ENCODE measurements at regions not wholly inside any gene's neighbourhood (a gene's known extent, or its start where the extent isn't known, plus 50 kb on each side); places are given as distances from the start of the nearest gene placed in this dataset.

DNA sequence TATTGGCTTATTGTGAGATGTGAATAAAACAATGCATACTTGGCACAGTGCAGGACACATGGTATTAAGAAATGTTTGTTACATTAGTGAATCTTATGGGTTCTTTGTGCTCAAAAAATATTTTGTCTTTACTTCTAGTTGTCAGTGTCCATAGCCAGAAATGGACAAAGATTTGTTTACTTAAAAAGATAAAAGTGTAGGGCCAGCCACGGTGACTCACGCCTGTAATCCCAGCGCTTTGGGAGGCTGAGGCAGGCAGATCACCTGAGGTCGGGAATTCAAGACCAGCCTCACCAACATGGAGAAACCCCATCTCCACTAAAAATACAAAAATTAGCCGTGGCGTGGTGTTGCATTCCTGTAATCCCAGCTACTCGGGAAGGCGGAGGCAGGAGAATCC, 654.6 kb upstream of the NEGR1 start:
- 88 to 95% (median 88%) methylated on average over 8 of the region's 8 CpGs for WGBS, 3 donors
- Histone ChIP-seq H3K27me3 (no peaks in the 10 kb centered on the region), H3K4me1 (ENCODE audit: insufficient read depth) (no peaks in the 10 kb centered on the region), H3K9me3 (no peaks in the 10 kb centered on the region), H3K27ac (no peak overlapping the region), H3K4me3 (no peak overlapping the region), H3K36me3 (no peaks in the 10 kb centered on the region)
- intact Hi-C loops (cut with DNase I), result no loop called here
- TF ChIP-seq EP300 (IDR thresholded peaks at IDR 0.05) (no peak), POLR2A (IDR thresholded peaks at IDR 0.05) (no peak)
- TF ChIP-seq, protein P1, sequence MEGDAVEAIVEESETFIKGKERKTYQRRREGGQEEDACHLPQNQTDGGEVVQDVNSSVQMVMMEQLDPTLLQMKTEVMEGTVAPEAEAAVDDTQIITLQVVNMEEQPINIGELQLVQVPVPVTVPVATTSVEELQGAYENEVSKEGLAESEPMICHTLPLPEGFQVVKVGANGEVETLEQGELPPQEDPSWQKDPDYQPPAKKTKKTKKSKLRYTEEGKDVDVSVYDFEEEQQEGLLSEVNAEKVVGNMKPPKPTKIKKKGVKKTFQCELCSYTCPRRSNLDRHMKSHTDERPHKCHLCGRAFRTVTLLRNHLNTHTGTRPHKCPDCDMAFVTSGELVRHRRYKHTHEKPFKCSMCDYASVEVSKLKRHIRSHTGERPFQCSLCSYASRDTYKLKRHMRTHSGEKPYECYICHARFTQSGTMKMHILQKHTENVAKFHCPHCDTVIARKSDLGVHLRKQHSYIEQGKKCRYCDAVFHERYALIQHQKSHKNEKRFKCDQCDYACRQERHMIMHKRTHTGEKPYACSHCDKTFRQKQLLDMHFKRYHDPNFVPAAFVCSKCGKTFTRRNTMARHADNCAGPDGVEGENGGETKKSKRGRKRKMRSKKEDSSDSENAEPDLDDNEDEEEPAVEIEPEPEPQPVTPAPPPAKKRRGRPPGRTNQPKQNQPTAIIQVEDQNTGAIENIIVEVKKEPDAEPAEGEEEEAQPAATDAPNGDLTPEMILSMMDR (IDR thresholded peaks at IDR 0.05), result no peak
- no peak for DNase-seq

DNA sequence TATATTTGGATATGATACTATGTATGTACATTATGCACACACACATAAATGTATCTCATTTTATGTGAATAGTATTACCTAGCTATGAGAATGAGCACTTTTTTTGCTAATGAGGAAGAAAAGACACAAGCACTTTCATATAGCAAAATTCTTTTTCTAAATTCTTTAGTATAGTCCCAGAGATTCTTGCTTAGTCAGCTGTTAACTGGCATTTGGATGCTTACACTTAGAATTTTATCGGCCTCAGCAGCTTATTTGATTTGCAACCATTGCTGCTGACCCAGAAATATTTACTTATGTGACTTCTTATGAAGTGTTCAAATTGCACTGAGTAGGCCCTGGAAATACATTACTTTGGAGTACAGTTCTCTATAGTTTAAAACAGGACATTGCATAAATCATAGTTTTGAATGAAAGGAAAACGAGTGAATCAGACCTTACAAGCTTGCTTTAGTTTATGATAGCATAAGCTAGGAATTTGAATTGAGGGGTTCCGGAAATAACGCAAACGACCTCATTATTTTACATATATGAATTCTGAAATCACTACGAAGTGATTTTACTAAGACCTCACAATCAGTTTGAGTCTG, 653.9 kb upstream of the NEGR1 start:
- intact Hi-C loops (cut with DNase I), result no loop called here
- Histone ChIP-seq H3K4me1 (ENCODE audit: insufficient read depth) (no peaks in the 10 kb centered on the region), H3K36me3 (no peaks in the 10 kb centered on the region), H3K4me3 (no peak overlapping the region), H3K27ac (no peak overlapping the region), H3K27me3 (no peaks in the 10 kb centered on the region), H3K9me3 (no peaks in the 10 kb centered on the region)
- WGBS, 3 donors, result 92 to 94% (median 93%) methylated on average over 6 of the region's 6 CpGs
- TF ChIP-seq EP300 (IDR thresholded peaks at IDR 0.05) (no peak), POLR2A (IDR thresholded peaks at IDR 0.05) (no peak)
- TF ChIP-seq, protein P1 (IDR thresholded peaks at IDR 0.05), result no peak
- DNase-seq, result no peak

DNA sequence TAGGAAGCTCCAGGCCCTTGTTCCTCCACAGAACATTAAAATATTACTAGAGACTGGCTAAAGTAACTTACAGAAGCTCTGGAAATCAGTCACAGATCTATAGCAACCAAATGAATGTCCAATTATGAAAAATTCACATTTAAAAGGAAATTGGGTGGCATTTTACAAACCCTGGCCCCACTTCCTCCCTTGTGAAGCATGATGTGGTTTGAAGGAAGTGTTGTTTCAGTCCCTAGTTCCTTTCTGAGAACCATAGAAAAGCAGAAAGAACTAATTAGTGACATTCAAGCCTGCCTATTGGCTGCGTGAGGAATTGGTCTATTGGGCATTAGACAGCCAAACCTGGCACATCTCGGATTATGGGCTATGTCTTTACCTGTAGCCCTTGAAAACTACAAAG, 649.7 kb upstream of the NEGR1 start:
- Histone ChIP-seq H3K4me3 (no peak overlapping the region), H3K27me3 (no peaks in the 10 kb centered on the region), H3K4me1 (ENCODE audit: insufficient read depth) (no peaks in the 10 kb centered on the region), H3K9me3 (no peaks in the 10 kb centered on the region), H3K27ac (no peak overlapping the region), H3K36me3 (no peaks in the 10 kb centered on the region)
- TF ChIP-seq, protein P1 (IDR thresholded peaks at IDR 0.05), result no peak
- TF ChIP-seq POLR2A (IDR thresholded peaks at IDR 0.05), result no peak
- no peak for TF ChIP-seq EP300 (IDR thresholded peaks at IDR 0.05)
- DNase-seq, result no peak
- intact Hi-C loops (cut with DNase I), result no loop called here
- WGBS, 3 donors, result 93 to 96% (median 94%) methylated on average over 2 of the region's 2 CpGs

DNA sequence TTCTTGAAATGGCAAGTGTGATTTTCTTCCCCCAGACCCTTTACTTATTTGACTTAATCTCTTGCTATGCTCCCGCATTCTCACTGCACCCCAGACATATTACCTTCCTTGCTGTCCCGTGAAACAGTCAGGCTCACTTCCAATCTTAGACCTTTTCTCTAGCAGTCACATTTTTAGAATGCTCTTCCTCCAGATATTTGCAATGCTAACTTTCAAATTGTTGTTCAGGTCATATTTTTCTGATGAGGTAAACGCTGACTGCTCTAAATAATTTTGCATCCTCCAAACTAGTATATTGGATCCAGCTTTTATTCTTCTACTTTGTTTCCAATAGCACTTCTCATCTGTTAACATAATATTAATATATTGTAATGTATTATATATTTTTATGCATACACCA, 648.2 kb upstream of the NEGR1 start:
- 73 to 77% (median 77%) methylated on average over 3 of the region's 3 CpGs for WGBS, 3 donors
- TF ChIP-seq, protein P1 (IDR thresholded peaks at IDR 0.05), result no peak
- TF ChIP-seq EP300 (IDR thresholded peaks at IDR 0.05) (no peak), POLR2A (IDR thresholded peaks at IDR 0.05) (no peak)
- Histone ChIP-seq H3K9me3 (no peaks in the 10 kb centered on the region), H3K27ac (no peak overlapping the region), H3K4me1 (ENCODE audit: insufficient read depth) (no peaks in the 10 kb centered on the region), H3K36me3 (no peaks in the 10 kb centered on the region), H3K4me3 (no peak overlapping the region), H3K27me3 (no peaks in the 10 kb centered on the region)
- intact Hi-C loops (cut with DNase I), result no loop called here
- DNase-seq, result no peak

Measured in ovary (tissue), 7 donors.